ENCODE measurements at regions not wholly inside any gene's neighbourhood (a gene's known extent, or its start where the extent isn't known, plus 50 kb on each side); places are given as distances from the start of the nearest gene placed in this dataset.
"Not testable (repeated sequence)": the region's sequence is repeated elsewhere in the genome, so short reads cannot be mapped to it uniquely, and the experiment has no call there.

- no peak for DNase-seq (ENCODE audit: low read depth)
Observed at GRCh38 chr6:44740566-44741120, 353.1 kb downstream of the CDC5L start.

- DNase-seq (ENCODE audit: low read depth), result no peak
Observed at GRCh38 chr6:44742201-44742600, 354.7 kb downstream of the CDC5L start.

GRCh38 chr6:44742828-44743372, 355.4 kb downstream of the CDC5L start:
- no peak for DNase-seq (ENCODE audit: low read depth)

GRCh38 chr6:44760116-44760515, 372.6 kb downstream of the CDC5L start:
- DNase-seq (ENCODE audit: low read depth), result not testable (repeated sequence)

GRCh38 chr6:44761046-44761445, 373.5 kb downstream of the CDC5L start:
- DNase-seq (ENCODE audit: low read depth), result no peak

GRCh38 chr6:44762496-44762895, 375.0 kb downstream of the CDC5L start:
- DNase-seq (ENCODE audit: low read depth), result no peak

GRCh38 chr6:44771647-44772415, 384.3 kb downstream of the CDC5L start:
- no peak for DNase-seq (ENCODE audit: low read depth)

- DNase-seq (ENCODE audit: low read depth), result no peak
Observed at GRCh38 chr6:44772838-44773237, 385.3 kb downstream of the CDC5L start.

GRCh38 chr6:44775121-44775520, 387.6 kb downstream of the CDC5L start:
- DNase-seq (ENCODE audit: low read depth), result no peak

GRCh38 chr6:44776344-44776743, 388.8 kb downstream of the CDC5L start:
- no peak for DNase-seq (ENCODE audit: low read depth)

- no peak for DNase-seq (ENCODE audit: low read depth)
Observed at GRCh38 chr6:44778513-44778912, 391.0 kb downstream of the CDC5L start.

Measured in activated T-cell treated with anti-CD3 and anti-CD28 coated beads for 1 hour (primary cell).